Sigmoid colon (tissue), 3 donors: ENCODE measurements at regions not wholly inside any gene's neighbourhood (a gene's known extent, or its start where the extent isn't known, plus 50 kb on each side); places are given as distances from the start of the nearest gene placed in this dataset.

Experiments
- small RNA-seq, 3 donors: library from RNA; depleted of rRNA; stranded (forward); fragments of <200 nt; gene quantifications; one replicate each; pipeline ENCODE3, GENCODE V24; 2016

Small RNA genes lying in the stretch of these regions (small RNA-seq; reads per million reads assigned to genes)
- gene BX088702.1: 0 reads per million in 3 donors
